Myocyte (in vitro differentiated cells): ENCODE measurements at regions not wholly inside any gene's neighbourhood (a gene's known extent, or its start where the extent isn't known, plus 50 kb on each side); places are given as distances from the start of the nearest gene placed in this dataset.
"Not testable (repeated sequence)": the region's sequence is repeated elsewhere in the genome, so short reads cannot be mapped to it uniquely, and the experiment has no call there.

ENCODE experiments used
- DNase-seq: peaks from one replicate; pipeline ENCODE4 v3.0.0-alpha.2; 2012; ENCODE audit warnings: low read depth

- DNase-seq = no peak
Measured at GRCh38 chr3:3340965-3341895, 161.7 kb upstream of the CRBN start.

- no peak for DNase-seq
Measured at GRCh38 chr3:3340526-3340925, 161.0 kb upstream of the CRBN start.

DNA sequence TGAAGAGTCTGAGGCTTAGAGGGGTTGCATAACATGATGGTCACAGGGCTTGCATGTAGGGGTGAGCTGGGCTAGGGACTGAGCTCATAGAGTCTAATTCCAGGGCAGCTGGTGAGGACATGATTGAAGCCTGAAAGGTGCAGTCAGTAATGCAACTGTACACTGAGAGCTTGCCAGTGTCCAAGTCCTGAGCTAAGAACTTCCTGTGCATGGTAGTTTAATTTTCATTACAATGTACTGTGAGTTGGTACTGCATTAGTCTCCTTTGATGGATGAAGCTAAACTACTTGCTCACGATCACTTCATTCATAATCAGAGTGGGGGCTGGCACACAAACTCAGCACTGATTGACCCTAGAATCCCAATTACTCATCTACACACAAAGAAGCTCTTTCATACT is 156.4 kb upstream of the CRBN start:
- no peak for DNase-seq

- no peak for DNase-seq
Measured at GRCh38 chr3:3334491-3334890, 155.0 kb upstream of the CRBN start.

- DNase-seq = no peak
Measured at GRCh38 chr3:3333571-3333970, 154.1 kb upstream of the CRBN start.

- no peak for DNase-seq
Measured at GRCh38 chr3:3316521-3316920, 137.0 kb upstream of the CRBN start.

GRCh38 chr3:3315846-3316245 is 136.4 kb upstream of the CRBN start:
- DNase-seq = no peak

DNA sequence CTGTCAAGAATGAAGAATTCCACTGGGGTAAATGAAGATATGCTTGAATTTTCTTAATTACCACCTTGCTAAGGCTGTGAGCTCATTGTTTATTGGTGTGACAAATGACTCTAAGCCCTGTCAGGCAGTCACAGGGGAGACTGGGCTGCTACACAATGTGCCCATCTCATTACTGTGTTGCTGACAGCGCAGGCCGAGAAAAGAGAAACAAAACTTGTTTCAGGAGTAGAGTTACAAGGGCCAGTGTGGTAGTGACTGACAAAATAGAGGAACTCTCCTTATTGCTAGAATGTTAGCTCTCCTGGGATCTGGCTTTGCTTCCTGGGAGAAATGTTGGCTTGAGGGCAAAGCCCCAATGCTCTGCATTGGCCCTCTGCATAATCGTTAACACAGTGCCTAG is 130.4 kb upstream of the CRBN start:
- no peak for DNase-seq

DNA sequence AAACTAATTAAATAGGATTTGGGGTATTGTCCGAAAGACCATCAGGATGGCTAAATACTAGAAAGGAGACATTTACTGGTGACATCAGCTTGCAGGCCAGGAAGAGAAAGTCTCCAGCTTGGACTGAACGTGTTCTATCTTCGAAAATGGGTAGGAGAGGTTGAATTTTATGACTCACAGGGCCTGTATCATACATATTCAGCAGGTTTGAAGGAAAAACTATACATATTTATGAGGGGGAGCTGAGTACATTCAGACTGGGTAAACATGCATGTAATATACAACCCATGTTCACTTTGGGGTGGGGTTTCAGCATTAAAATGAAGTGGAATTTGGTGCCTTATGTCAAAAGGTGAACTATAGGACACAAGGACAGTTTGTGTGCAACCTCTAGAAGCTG is 129.3 kb upstream of the CRBN start:
- DNase-seq = no peak

GRCh38 chr3:3307491-3307890 is 128.0 kb upstream of the CRBN start:
- no peak for DNase-seq

DNA sequence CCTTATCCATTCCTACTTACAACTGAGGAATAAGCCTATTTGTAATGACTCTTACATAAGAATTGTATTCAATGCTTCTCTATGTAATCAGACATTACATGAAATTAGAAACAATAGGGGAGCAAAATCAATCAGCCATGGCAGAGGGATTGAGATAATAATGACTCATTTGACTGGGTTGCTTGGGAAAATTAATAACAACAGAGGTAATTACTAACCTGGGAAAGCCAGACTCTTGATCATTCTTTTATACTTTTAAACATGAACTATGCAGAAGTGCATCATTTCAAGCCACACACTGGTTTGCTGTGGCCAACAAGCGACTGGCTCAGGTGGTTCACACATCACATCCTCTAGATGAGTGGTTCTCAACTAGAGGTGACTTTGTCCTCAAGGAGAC is 126.3 kb upstream of the CRBN start:
- DNase-seq = no peak

GRCh38 chr3:3305084-3305483 is 125.6 kb upstream of the CRBN start:
- DNase-seq = no peak

GRCh38 chr3:3303636-3304035 is 124.1 kb upstream of the CRBN start:
- DNase-seq = no peak

DNA sequence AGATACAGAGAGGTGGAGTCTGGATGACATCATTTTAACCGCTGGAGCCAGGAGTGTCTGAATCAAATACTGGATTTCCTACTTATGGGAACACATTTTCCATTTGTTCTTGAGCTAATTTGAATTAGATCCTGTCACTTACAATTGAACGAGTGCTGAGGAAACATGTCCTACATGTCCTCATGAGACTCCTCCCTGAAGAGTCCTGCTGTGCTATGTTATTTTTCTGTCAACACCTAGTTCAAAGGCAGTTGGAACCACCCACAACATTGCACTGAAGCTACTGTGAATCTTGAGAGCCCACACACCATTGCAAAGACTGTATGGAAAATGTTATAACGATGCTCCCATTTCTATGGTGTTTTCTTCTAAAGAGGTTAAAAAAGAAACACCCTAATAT is 123.5 kb upstream of the CRBN start:
- no peak for DNase-seq

- DNase-seq = no peak
Measured at GRCh38 chr3:3301476-3301875, 122.0 kb upstream of the CRBN start.

DNA sequence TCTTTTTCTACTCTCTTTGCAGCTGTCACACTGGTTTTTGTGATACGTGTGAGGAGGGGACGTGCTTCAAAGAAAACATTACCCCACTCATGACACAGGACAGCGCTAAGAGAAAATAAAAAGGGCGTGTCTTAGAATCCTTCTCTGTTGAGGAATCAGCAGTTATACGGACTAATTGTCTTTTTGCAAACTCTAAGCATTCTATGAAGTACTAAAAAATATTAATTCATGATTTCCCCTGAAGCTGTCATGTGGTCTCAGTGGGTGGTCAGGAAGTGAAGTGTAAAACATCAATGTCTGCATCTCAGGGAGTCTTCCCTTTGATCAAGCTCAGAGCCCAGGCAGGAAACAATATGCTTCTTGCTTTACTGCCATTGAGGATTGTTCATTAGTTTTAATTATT is 117.5 kb upstream of the CRBN start:
- no peak for DNase-seq

- no peak for DNase-seq
Measured at GRCh38 chr3:3295586-3295985, 116.1 kb upstream of the CRBN start.

- not testable (repeated sequence) for DNase-seq
Measured at GRCh38 chr3:3291756-3292283, 112.3 kb upstream of the CRBN start.

DNA sequence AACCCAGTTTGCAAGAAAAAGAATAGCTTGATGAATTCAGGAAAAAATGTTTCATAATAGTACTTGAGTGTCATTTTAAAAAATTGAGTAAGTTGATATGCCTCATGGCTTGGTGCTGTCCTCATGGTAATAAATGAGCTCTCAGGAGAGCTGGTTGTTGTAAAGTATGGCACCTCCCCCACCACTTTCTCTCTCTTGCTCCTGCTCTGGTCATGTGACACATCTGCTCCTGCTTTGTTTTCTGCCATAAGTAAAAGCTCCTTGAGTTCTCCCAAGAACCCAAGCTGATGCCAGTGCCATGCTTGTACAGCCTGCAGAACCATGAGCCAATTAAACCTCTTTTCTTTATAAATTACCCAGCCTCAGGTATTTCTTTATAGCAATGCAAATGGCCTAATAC is 108.8 kb upstream of the CRBN start:
- no peak for DNase-seq

- DNase-seq = no peak
Measured at GRCh38 chr3:3286014-3286413, 106.5 kb upstream of the CRBN start.

GRCh38 chr3:3281024-3281423 is 101.5 kb upstream of the CRBN start:
- no peak for DNase-seq

DNA sequence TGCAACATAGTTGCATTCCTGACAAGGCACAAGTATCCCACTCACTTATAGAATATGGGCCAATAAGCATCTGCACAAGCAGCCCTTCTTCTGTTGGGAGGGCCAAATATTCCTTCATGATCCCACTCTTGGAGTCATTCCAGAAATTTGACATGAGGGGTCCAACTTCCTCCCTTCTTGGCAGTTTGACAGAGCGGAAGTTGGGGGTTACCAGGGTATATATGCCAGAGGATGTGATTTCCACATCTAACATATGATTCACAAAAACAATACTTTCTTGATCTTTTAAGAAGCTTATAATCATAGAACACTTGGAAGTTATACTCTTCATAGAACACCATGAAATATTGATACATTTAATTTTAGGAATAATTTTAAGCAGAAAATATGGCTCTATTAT is 100.9 kb upstream of the CRBN start:
- no peak for DNase-seq

- DNase-seq = no peak
Measured at GRCh38 chr3:3278073-3278472, 98.6 kb upstream of the CRBN start.
